Inflammatory macrophage treated with lipopolysaccharide for 4 hours (primary cell): ENCODE measurements at regions not wholly inside any gene's neighbourhood (a gene's known extent, or its start where the extent isn't known, plus 50 kb on each side); places are given as distances from the start of the nearest gene placed in this dataset.

Source experiments
- DNase-seq: peaks from one replicate; pipeline ENCODE4 v3.0.0-alpha.2; 2020

DNA sequence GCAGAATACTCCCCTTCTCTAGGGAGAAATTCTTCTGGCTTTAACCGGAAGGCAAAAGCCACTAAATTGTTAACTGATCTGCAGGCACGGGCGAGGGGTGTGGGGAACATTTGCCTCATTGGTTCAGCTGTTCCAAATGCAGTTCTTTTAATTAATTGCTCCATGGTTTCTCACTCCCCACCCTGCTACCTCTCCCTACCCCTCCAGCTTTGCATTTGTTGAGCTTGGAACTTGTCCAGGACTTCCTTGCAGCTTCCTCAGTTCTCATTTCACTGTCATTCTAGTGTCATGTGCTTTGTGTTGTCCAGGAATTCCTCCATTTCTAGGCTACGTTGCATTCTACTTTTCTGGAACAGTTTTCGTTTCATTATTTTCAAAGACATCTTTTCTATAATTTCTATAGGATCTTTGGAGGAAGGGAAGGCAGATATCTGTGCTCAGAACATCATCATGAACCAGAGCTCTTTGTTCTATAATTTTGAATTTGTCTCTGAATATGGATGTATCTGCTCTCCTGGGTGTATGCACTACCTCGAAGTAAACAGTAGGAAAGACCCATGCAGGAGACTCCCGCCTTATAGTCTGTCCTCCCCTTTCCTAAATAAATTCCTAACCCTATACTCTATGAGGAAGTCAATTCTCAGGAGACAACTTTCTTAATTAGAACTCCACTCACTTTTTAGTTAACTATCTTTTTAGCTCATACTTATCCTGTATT is 132.4 kb upstream of the LMO4 start:
- DNase-seq, result no peak

DNA sequence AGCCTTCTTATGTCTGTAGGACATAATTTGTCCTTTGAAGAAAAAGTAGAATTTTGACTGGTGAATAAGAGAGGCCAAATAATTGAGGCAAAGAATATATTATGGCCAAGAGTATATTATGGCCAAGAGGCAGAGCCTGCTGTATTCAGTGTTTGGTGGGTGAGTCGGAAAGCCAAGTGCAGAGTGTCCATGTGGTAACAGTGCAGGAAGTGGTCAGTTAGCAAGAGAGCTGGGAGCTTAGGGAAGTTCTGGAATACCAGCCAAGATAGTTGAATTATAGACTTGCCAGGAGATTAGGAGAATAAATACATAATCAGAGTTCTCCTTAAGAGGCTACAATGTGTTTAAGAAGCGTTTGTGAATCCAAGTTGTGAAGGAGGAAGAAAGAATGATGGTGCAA is 131.5 kb upstream of the LMO4 start:
- DNase-seq, result peak; percentile 45

DNA sequence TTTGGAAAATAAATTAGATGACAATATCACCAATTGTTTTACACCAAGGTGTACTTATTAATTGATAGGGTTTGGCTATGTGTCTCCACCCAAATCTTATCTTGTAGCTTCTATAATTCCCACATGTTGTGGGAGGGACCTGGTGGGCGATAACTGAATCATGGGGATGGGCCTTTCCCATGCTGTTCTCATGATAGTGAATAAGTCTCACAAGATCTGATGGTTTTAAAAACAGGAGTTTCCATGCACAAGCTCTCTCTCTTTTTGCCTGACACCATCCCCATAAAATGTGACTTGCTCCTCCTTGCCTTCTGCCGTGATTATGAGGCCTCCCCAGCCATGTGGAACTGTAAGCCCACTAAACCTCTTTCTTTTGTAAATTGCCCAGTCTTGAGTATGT is 131.0 kb upstream of the LMO4 start:
- peak; percentile 77 for DNase-seq

DNA sequence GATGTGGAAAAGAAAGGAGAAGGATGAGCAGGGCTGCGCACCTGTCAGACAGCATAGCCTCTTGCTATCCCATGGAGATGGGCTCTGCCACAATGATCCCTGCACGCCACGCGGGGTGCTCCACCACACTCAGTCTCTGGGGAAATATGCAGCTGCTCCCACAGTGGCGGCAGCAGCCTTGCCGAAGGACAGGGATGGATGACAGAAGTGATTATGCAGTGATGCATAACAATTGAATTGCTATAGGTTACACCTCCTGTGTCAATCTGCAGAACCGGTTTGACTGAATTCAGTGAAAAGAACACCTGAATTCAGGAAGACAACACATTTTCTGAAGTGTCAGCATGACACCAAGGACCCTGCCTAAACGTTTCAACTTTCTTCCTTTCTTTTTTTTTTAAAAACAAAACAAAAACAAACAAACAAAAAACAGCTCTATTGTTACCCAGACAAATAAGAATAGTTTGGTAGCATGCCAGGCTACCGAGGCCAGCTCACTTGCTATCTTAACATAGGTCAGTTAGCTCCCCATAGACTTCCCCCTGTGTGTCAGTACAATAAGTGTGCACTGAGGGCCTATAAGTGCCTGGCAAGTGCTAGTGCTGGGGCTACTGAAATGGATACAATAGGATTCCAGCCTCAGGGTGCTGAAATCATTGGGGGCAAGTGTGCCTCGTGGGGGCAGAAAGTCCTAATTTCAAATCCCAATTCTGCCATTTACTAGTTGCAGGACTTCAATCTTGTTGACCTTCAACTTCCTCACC is 127.6 kb upstream of the LMO4 start:
- no peak for DNase-seq

DNA sequence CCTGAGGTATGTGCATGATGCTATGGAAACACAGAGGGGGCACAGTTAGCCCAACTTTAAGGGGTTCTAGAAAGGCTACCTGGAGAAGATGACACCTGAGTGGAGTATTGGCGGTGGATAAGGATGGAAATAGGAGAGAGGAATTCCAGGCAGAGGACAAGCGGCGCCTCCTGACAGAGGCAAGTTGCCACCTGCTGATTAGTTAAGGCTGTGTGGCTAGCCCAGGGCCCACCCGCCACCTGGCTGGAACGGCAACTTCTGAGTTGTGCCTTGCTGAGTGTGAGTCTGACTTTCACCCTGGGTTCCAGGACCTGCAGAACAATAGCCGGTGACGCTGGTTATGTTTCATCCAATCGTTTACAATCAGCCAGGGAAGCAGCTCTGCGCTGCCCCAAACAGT is 126.9 kb upstream of the LMO4 start:
- no peak for DNase-seq

DNA sequence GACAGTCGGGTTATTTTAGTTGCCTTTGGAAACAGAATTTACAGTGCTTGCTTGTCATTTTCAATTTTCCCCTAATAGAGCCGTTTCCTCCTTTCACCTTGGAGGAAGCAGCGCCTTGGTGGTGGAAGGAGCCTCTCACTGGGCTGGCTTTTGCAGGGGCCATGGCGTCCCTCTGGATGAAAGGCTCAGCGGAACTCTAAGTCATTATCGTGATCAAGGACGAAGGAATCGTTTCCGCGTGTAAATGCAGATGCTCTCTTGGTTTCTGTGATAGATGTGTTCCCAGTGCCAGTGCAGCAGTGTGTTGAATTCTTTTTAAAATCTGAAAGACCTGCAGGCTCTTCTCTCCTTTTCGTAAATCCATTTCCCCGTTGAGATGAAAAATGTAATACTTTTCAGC is 126.2 kb upstream of the LMO4 start:
- DNase-seq, result no peak

DNA sequence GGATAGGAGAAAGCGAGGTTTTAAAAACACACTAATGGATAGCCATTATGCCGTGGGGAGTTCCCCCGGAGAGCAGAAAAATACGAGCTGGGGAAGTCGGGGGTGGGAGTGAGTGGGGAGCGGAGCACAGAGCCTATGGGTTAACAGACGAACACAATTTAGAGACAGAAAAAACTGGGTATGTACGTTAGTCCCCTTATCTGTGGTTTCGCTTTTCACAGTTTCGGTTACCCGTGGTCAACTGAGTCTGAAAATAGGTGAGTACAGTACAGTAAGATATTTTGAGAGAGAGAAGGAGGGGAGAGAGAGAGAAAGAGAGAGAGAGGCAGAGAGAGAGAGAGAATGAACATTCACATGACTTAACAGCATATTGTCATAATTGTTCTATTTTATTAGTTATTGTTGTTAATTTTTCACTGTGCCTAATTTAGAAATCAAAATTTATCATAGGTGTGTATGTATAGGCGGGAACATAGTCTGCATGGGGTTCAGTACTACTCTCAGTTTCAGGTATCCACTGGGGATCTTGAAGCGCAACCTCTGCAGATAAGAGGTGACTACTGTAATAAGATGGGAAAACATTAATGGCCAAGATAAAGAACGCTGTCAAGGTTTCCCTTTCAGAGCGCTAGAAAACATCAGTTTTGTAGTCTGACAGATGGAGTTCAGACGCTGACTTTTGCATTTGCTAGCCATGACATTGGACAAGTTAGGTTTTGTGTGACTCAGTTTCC is 125.6 kb upstream of the LMO4 start:
- DNase-seq, result peak; percentile 58

DNA sequence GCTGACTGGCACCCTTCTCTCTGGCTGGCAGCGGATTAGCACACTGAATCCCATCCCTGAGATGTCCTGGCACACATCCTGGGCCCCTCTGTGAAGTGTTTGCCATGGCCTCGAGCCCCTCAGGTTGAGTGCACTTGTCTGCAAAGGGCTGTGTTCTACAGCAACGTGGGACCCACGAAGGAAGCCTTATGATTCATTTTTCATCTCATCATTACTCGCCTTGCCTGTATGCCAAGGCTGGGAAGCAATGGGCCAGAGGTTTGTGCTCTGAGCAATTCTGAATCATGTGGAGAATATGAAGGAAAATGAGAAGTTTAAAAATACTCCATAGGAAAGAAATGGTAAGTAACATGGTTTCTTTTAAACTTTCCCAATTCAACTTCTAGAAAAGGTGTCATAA is 124.8 kb upstream of the LMO4 start:
- peak; percentile 59 for DNase-seq

DNA sequence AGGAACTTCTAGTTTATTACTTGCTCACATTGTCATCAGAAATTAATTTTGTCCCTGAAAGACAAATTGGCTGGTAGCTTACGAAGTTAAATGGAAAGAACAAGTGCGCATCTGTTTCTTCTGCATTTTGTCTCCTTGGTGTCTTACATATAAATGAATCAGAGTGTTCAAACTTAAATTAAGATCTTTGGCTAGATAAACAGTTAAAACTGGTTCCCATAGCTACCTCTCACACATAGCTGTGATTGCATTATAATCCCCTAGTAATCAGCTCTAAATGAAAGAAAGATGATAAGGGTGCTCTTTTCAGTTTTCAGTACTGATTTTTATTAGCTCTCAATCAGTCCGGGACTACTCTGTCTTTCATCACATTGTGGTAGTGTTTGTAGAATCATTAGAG is 124.2 kb upstream of the LMO4 start:
- no peak for DNase-seq

DNA sequence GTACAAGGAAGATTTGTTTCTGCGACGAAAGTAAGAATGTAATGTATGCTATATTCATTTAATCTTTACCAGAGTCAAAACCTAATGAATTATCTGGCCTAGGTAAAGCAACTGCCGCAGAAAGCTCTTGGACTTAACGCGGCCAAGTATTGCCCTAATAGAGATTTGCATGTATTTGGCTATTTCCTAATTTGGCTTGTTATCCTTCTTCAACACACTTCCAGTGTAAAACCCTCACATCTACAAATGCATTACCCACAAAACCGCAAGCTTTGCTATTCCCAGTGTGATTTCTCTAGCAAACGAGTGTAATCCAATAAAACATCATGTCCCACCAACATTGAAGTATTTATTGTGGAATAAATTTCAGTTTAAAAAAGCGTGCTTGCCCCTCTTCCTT is 123.8 kb upstream of the LMO4 start:
- DNase-seq, result peak; percentile 32

DNA sequence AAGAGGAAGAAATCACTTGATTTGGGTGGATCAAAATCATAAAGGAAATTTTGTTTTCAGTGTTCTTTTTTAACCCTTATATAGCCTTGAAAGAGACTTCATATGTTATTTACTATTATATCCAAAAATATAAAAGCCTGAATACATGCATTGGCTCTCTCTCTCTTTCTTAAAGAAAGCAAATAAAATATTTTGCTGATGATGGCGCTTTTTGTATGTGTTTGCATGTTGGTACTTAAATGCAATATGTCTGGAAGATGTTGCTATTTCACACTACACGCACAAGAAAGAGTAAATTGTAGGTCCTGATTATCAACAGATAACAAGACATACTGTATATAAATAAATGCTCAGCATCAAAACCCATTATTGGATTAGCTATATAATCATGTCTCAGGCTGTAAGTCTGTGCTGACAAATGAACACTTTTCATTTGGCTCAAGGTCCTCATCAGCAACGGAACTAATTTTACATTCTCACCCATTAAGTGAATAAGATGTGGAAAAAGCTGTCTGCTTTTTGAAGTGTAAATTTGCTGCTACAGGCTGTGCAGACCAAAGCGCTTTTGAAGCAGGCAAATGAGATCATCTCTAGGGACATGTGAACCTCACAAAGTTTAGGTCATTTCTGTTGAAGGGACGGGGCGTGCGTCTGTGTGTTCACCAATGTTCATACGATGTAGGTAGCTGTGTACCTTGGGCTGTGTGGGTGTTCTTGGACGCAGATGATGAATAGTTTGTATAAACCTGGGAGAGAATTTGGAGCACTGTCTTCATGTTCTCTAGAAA is 122.4 kb upstream of the LMO4 start:
- no peak for DNase-seq

DNA sequence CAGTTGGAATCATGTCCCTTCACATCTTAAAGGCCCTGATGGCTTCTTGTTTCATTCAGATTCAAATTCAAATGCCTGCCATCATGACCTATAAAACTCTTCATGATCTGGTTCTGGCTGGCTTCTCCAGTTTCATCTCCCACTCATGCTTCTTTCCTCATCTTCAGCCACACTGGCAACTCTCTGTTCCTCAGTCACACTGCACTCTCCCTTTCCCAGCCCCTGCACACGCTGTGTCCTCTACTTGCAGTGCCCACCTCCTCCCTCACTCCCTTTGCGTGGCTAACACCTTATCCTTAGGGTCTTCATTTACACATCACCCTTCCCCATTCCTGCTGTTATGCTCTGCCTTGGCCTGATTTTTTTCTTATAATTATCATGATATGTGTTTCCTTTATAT is 120.6 kb upstream of the LMO4 start:
- DNase-seq, result peak; percentile 77

DNA sequence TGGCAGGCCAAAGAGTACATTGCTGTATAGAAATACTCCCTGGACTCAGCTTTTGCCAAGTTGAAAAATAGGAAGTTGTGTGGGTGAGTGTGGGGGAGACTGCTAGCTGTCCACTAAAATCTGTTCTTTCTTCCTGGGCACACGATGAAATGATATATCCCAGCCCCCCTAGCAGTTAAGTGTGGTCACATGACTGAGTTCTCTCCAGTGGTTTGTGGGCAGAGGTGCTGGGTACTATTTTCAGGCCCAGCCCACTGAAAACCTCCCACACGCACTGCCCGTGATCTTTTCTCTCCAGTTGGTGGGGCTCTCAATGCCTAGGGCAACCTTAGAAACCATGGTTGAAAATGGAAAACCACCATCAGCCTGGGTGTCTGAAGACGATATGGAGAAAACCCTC is 119.7 kb upstream of the LMO4 start:
- peak; percentile 65 for DNase-seq

DNA sequence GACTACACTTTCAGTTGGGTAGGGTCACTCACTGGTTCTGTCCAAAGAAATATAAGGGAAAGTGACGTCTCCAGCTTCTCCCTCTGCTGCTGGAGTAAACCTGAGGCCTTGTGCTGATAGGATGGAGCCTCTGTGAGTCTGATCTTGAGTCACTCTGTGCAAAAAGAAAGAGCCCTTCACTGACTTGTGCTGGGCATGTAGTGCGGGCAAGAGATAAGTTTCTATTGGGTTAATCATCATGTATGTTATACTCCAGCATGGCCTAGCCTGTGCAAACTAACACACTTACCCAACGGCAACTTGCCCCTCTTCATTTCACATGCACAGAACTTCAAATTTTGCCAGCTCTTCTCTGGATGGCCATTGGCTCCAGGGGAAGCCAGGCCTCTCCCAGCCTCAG is 118.5 kb upstream of the LMO4 start:
- no peak for DNase-seq

DNA sequence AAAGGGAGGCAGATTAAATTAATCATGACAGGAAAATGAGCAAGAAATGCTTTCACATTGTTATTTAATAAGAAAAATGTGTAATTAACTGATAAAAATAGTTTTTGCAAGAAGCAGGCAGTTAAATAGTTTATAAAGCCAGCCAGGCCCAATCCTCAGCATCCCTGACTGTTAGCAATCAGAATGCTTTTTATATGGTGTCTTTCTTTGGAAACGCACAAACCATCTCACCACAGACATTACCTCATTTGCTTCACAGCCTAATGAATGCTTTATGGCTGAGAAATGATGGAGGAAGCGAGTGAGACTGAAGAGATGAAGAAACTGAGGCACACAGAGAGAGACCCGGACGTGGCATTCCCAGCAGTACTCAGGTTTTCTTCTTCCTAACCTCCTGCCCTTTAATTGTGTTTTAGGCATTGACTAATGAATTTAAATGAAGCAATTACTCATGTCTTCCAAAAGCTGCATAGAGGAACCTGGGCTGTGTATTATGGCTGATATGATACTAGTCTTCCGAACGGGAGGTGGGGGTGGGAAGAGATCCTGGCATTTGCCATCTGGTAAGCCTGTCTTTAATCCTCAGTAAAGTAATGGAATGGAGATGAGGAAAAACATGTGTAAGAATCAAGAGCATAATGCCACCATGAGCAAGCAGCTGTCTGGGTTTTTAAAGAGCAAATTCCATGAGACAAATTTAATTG is 116.1 kb upstream of the LMO4 start:
- DNase-seq, result no peak

DNA sequence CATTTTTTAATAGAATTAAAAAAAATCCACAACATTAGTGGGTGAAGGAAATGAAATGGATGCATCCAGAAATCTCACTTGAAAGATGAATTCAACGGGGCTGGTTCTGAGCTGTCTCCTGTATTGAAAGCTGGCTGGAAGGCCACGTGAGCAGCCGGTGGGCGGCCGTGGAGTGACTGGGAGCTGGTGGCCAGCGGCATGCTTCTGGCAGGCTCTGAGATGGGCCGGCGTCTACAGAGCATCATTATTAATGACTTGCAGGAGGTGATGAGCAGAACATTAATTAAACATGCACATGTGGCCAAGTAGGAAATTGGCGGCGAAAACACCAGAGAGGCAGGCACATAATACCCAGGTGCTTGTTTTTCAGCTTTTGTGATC is 115.6 kb upstream of the LMO4 start:
- no peak for DNase-seq

DNA sequence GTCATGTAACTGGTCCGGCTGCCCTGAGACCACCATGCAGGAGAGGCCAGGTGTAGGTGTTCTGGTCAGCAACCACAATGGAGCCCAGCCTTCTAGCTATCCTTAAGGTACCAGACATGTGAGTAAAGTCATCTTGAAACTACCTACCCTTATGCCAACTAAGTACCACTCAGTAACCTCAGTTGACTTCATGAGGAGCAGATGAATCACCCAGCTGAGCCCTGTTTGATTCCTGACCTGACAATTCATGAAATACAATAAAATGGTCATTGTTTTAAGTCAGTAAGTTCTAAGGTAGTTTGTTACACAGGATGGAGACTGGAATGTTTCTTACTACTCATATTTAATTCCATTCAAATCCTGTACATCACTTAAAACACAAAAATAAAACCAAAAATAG is 113.1 kb upstream of the LMO4 start:
- no peak for DNase-seq

DNA sequence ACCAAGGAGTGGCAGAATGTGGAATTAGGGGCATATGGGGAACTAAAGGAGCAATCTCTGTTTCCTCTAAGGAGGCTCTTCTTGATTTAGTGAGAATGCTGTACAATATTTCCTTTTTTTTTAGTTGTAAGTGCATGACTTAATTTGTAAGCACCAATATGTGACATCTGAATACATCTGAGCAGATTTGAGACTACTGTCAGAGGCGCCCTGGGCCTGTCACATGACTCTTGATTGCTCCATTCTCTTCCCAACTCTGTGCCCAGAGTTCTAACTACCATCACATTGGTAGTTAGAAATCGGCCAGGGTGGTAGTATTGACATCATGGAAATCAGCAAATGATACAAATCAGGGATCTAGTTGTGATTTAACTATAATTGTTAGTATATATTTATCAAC is 110.1 kb upstream of the LMO4 start:
- DNase-seq, result peak; percentile 47

DNA sequence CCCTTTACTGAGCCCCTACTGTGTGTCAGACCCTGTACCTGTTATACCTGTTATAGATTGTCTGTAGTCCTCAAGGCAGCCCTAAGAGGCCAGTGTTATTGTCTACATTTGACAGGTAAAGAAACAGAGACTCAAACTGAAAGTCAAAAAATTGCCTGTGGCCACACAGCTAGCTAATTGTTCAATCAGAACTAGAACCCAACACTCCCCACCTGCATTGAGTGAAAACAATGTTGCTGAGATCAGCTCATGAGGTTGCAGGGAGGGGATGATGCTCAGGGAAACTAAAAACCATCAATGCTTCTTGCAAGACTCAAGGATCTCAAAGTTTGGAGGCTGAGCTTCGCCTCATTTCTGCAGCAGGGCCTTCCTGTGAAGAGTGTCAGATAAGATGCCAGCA is 109.5 kb upstream of the LMO4 start:
- DNase-seq, result no peak

DNA sequence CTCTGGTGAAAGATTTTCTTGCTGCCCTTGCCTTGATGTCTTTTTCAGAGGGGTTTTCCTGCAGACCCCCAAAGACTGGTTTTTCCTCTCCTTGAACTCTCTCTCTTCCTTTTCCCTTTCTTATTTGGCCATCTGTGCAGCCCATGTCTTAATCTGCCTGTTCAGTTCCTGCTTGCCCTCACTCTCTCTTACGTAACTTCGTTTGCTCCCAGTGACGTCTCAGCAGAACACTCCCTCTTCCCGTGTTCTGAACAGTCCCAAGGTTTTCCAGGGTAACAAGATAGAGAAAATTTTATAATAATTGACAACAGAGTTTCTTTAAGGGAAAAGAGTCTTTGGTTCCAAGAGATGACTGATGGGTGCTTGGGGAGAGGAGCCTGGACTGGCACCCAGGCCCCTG is 109.1 kb upstream of the LMO4 start:
- DNase-seq, result peak; percentile 55

DNA sequence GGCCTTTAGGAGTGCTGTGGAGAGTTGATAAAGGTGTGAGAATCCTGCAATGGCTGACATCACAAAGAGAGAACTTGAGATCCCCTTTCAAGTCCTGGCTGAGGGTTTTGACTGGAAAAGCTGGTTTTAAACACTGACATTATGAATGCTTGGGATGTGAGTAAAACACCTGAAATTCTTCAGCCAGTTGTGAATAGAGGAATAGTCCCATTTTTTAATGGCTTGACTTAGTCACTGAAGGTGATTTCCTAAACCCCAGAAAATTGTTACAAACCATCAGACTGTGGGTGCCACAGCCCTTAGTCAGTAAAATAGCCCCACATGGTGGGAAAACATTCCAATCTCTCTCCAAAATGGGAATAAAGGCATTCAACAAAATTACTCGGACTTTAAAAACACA is 107.7 kb upstream of the LMO4 start:
- DNase-seq, result no peak

DNA sequence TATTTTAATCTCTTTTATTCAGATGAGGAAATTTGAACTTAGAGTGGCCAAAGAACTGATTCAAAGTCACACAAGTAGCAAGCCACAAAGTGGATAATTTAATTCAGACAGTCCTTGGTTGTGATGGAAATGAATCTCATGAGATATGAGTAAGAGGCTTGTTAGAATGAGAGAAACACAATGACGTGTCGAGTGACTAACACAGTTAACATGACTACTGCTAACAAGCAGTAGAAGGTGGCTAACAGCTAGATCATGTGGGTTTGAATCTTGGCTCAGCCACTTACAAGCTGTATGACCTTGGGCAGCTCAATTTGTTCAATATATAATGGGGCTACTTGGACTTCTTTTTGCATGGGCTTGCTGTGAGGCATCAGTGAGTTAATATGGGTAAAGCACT is 104.5 kb upstream of the LMO4 start:
- DNase-seq, result peak; percentile 80

DNA sequence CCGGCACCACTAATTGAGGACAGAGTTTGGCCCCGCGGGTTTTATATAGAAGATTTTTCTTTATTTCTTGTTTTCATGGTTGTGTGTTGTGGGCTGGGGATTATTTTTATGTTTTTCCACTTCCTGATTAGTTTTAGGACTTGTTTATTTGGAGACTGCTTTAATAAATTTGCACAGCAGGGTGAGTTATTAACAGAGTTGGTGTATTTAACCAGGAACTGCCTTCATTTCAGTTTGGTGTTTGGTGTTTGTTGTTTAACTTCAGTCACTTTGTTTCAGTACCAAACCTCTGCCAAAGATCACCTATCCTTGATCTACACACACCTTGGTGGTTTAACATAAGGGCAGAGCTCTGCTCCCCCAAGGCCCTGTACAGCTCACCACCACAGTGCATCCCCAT is 103.5 kb upstream of the LMO4 start:
- DNase-seq, result no peak
